PC-9 (cell line): ENCODE measurements at regions not wholly inside any gene's neighbourhood (a gene's known extent, or its start where the extent isn't known, plus 50 kb on each side); places are given as distances from the start of the nearest gene placed in this dataset.

Experiments used
- EZH2 ChIP-seq: fragments of 200-600 bp; sonication (generic); IDR thresholded peaks from 2 replicates; pipeline ENCODE4 v1.8.0; 2017; ENCODE audit warnings: antibody characterized with exemption, low read depth
- TF ChIP-seq, protein P1 (sequence below): fragments of 200-600 bp; sonication (generic); conservative IDR thresholded peaks from 2 replicates; pipeline ENCODE4 v1.6.1; 2017; ENCODE audit warnings: mixed run types, antibody characterized with exemption, mild to moderate bottlenecking, moderate library complexity

DNA sequence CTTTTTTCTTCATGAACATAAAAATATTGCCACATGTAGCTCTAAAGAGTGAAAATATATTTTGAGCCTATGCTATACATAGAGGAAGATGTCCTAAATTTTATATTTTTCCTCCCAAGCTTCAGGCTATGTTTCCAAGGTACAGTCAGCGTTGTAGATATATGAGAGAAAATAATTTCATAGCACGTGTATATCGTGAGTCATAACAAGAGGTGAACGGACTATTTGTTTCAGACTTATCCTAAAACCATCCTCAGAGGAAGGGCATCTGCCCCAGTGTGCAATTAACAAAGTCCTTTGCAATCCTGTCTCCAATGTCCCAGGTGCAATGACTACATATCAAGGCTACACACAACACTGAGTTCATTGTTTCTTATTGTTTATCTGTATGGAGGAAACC is 177.3 kb upstream of the ARRDC4 start:
- TF ChIP-seq, protein P1, sequence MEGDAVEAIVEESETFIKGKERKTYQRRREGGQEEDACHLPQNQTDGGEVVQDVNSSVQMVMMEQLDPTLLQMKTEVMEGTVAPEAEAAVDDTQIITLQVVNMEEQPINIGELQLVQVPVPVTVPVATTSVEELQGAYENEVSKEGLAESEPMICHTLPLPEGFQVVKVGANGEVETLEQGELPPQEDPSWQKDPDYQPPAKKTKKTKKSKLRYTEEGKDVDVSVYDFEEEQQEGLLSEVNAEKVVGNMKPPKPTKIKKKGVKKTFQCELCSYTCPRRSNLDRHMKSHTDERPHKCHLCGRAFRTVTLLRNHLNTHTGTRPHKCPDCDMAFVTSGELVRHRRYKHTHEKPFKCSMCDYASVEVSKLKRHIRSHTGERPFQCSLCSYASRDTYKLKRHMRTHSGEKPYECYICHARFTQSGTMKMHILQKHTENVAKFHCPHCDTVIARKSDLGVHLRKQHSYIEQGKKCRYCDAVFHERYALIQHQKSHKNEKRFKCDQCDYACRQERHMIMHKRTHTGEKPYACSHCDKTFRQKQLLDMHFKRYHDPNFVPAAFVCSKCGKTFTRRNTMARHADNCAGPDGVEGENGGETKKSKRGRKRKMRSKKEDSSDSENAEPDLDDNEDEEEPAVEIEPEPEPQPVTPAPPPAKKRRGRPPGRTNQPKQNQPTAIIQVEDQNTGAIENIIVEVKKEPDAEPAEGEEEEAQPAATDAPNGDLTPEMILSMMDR, result no peak
- TF ChIP-seq EZH2, result no peak
